ENCODE measurements at regions not wholly inside any gene's neighbourhood (a gene's known extent, or its start where the extent isn't known, plus 50 kb on each side); places are given as distances from the start of the nearest gene placed in this dataset.

GRCh38 chr10:29926693-29927048 lies 132.7 kb downstream of the JCAD start:
- WGBS (ENCODE audit: insufficient coverage, insufficient read length), result no CpG with 5 or more reads among the region's 6 CpGs
- DNase-seq (ENCODE audit: low read depth, low spot score), result no peak

GRCh38 chr10:29925771-29926692 lies 133.4 kb downstream of the JCAD start:
- no CpG with 5 or more reads among the region's 12 CpGs for WGBS (ENCODE audit: insufficient coverage, insufficient read length)
- H3K27me3 ChIP-seq (ENCODE audit: control insufficient read depth, insufficient read depth, low read length), result no peaks in the 10 kb centered on the region
- peaks cover 7% of the 10 kb centered on the region; the same call in 1 of the 2 replicates for H3K4me1 ChIP-seq (ENCODE audit: control insufficient read depth, insufficient read depth, low read length)
- DNase-seq (ENCODE audit: low read depth, low spot score), result no peak
- 0 out of 2 replicates have a peak, but pooled peaks cover 3% of the 10 kb centered on the region for H3K36me3 ChIP-seq (ENCODE audit: control insufficient read depth, insufficient read depth, low read length)
- H3K27ac ChIP-seq (ENCODE audit: low read length), result no peak overlapping the region
- H3K4me3 ChIP-seq (ENCODE audit: low read length), result no peak overlapping the region
- no peaks in the 10 kb centered on the region for H3K9me3 ChIP-seq (ENCODE audit: control insufficient read depth, insufficient read depth, low read length)

More at GRCh38 chr10:29926693-29927048, 132.7 kb downstream of the JCAD start:
- Histone ChIP-seq H3K4me3 (ENCODE audit: low read length) (no peak overlapping the region), H3K9me3 (ENCODE audit: control insufficient read depth, insufficient read depth, low read length) (no peaks in the 10 kb centered on the region), H3K27ac (ENCODE audit: low read length) (no peak overlapping the region), H3K36me3 (ENCODE audit: control insufficient read depth, insufficient read depth, low read length) (0 out of 2 replicates have a peak, but pooled peaks cover 3% of the 10 kb centered on the region), H3K4me1 (ENCODE audit: control insufficient read depth, insufficient read depth, low read length) (peaks cover 7% of the 10 kb centered on the region; the same call in 1 of the 2 replicates), H3K27me3 (ENCODE audit: control insufficient read depth, insufficient read depth, low read length) (no peaks in the 10 kb centered on the region)

GRCh38 chr10:29924436-29924835 lies 134.9 kb downstream of the JCAD start:
- Histone ChIP-seq H3K9me3 (ENCODE audit: control insufficient read depth, insufficient read depth, low read length) (no peaks in the 10 kb centered on the region), H3K27me3 (ENCODE audit: control insufficient read depth, insufficient read depth, low read length) (no peaks in the 10 kb centered on the region), H3K36me3 (ENCODE audit: control insufficient read depth, insufficient read depth, low read length) (0 out of 2 replicates have a peak, but pooled peaks cover 3% of the 10 kb centered on the region), H3K4me3 (ENCODE audit: low read length) (no peak overlapping the region), H3K27ac (ENCODE audit: low read length) (no peak overlapping the region), H3K4me1 (ENCODE audit: control insufficient read depth, insufficient read depth, low read length) (peaks cover 7% of the 10 kb centered on the region; the same call in 1 of the 2 replicates)
- no peak for DNase-seq (ENCODE audit: low read depth, low spot score)
- no CpG with 5 or more reads among the region's 3 CpGs for WGBS (ENCODE audit: insufficient coverage, insufficient read length)

- Histone ChIP-seq H3K9me3 (ENCODE audit: control insufficient read depth, insufficient read depth, low read length) (no peaks in the 10 kb centered on the region), H3K36me3 (ENCODE audit: control insufficient read depth, insufficient read depth, low read length) (0 out of 2 replicates have a peak, but pooled peaks cover under 1% of the 10 kb centered on the region), H3K4me1 (ENCODE audit: control insufficient read depth, insufficient read depth, low read length) (peaks cover 7% of the 10 kb centered on the region; the same call in 1 of the 2 replicates), H3K27me3 (ENCODE audit: control insufficient read depth, insufficient read depth, low read length) (no peaks in the 10 kb centered on the region), H3K4me3 (ENCODE audit: low read length) (no peak overlapping the region), H3K27ac (ENCODE audit: low read length) (no peak overlapping the region)
- no CpG with 5 or more reads among the region's 7 CpGs for WGBS (ENCODE audit: insufficient coverage, insufficient read length)
- no peak for DNase-seq (ENCODE audit: low read depth, low spot score)
These were observed 135.9 kb downstream of the JCAD start for GRCh38 chr10:29923416-29923965.

- no peaks in the 10 kb centered on the region for H3K27me3 ChIP-seq (ENCODE audit: control insufficient read depth, insufficient read depth, low read length)
- no peak for DNase-seq (ENCODE audit: low read depth, low spot score)
- WGBS (ENCODE audit: insufficient coverage, insufficient read length), result no CpG with 5 or more reads among the region's 4 CpGs
- H3K9me3 ChIP-seq (ENCODE audit: control insufficient read depth, insufficient read depth, low read length), result no peaks in the 10 kb centered on the region
- no peak overlapping the region for H3K4me3 ChIP-seq (ENCODE audit: low read length)
- H3K27ac ChIP-seq (ENCODE audit: low read length), result no peak overlapping the region
- H3K36me3 ChIP-seq (ENCODE audit: control insufficient read depth, insufficient read depth, low read length), result no peaks in the 10 kb centered on the region
- peaks cover 7% of the 10 kb centered on the region; the same call in 1 of the 2 replicates for H3K4me1 ChIP-seq (ENCODE audit: control insufficient read depth, insufficient read depth, low read length)
These were observed 136.5 kb downstream of the JCAD start for GRCh38 chr10:29922892-29923291.

- no CpG with 5 or more reads among the region's 1 CpG for WGBS (ENCODE audit: insufficient coverage, insufficient read length)
- no peak overlapping the region for H3K4me3 ChIP-seq (ENCODE audit: low read length)
These were observed 137.2 kb downstream of the JCAD start for GRCh38 chr10:29922226-29922625.

GRCh38 chr10:29921071-29921446 lies 138.3 kb downstream of the JCAD start:
- no CpG with 5 or more reads among the region's 7 CpGs for WGBS (ENCODE audit: insufficient coverage, insufficient read length)
- DNase-seq (ENCODE audit: low read depth, low spot score), result no peak
- Histone ChIP-seq H3K27ac (ENCODE audit: low read length) (no peak overlapping the region), H3K4me1 (ENCODE audit: control insufficient read depth, insufficient read depth, low read length) (peaks cover 3% of the 10 kb centered on the region; the same call in 1 of the 2 replicates), H3K9me3 (ENCODE audit: control insufficient read depth, insufficient read depth, low read length) (no peaks in the 10 kb centered on the region), H3K4me3 (ENCODE audit: low read length) (no peak overlapping the region), H3K27me3 (ENCODE audit: control insufficient read depth, insufficient read depth, low read length) (no peaks in the 10 kb centered on the region), H3K36me3 (ENCODE audit: control insufficient read depth, insufficient read depth, low read length) (no peaks in the 10 kb centered on the region)

More at GRCh38 chr10:29922226-29922625, 137.2 kb downstream of the JCAD start:
- no peaks in the 10 kb centered on the region for H3K36me3 ChIP-seq (ENCODE audit: control insufficient read depth, insufficient read depth, low read length)
- DNase-seq (ENCODE audit: low read depth, low spot score), result no peak
- no peaks in the 10 kb centered on the region for H3K27me3 ChIP-seq (ENCODE audit: control insufficient read depth, insufficient read depth, low read length)
- H3K4me1 ChIP-seq (ENCODE audit: control insufficient read depth, insufficient read depth, low read length), result peaks cover 7% of the 10 kb centered on the region; the same call in 1 of the 2 replicates
- no peak overlapping the region for H3K27ac ChIP-seq (ENCODE audit: low read length)
- no peaks in the 10 kb centered on the region for H3K9me3 ChIP-seq (ENCODE audit: control insufficient read depth, insufficient read depth, low read length)

- WGBS (ENCODE audit: insufficient coverage, insufficient read length), result no CpG with 5 or more reads among the region's 9 CpGs
- no peak overlapping the region for H3K27ac ChIP-seq (ENCODE audit: low read length)
- H3K9me3 ChIP-seq (ENCODE audit: control insufficient read depth, insufficient read depth, low read length), result no peaks in the 10 kb centered on the region
- H3K27me3 ChIP-seq (ENCODE audit: control insufficient read depth, insufficient read depth, low read length), result no peaks in the 10 kb centered on the region
- no peak for DNase-seq (ENCODE audit: low read depth, low spot score)
- H3K36me3 ChIP-seq (ENCODE audit: control insufficient read depth, insufficient read depth, low read length), result no peaks in the 10 kb centered on the region
- no peak overlapping the region for H3K4me3 ChIP-seq (ENCODE audit: low read length)
- H3K4me1 ChIP-seq (ENCODE audit: control insufficient read depth, insufficient read depth, low read length), result peaks cover 3% of the 10 kb centered on the region; the same call in 1 of the 2 replicates
These were observed 138.8 kb downstream of the JCAD start for GRCh38 chr10:29920408-29921070.

GRCh38 chr10:29918623-29919400 lies 140.6 kb downstream of the JCAD start:
- H3K4me3 ChIP-seq (ENCODE audit: low read length), result no peak overlapping the region
- H3K9me3 ChIP-seq (ENCODE audit: control insufficient read depth, insufficient read depth, low read length), result no peaks in the 10 kb centered on the region
- WGBS (ENCODE audit: insufficient coverage, insufficient read length), result no CpG with 5 or more reads among the region's 3 CpGs
- no peak overlapping the region for H3K27ac ChIP-seq (ENCODE audit: low read length)
- H3K4me1 ChIP-seq (ENCODE audit: control insufficient read depth, insufficient read depth, low read length), result peaks cover 3% of the 10 kb centered on the region; the same call in 1 of the 2 replicates
- no peaks in the 10 kb centered on the region for H3K27me3 ChIP-seq (ENCODE audit: control insufficient read depth, insufficient read depth, low read length)
- H3K36me3 ChIP-seq (ENCODE audit: control insufficient read depth, insufficient read depth, low read length), result no peaks in the 10 kb centered on the region
- no peak for DNase-seq (ENCODE audit: low read depth, low spot score)
